HG03175 (cell line): ENCODE measurements at regions not wholly inside any gene's neighbourhood (a gene's known extent, or its start where the extent isn't known, plus 50 kb on each side); places are given as distances from the start of the nearest gene placed in this dataset.
"Not testable (repeated sequence)": the region's sequence is repeated elsewhere in the genome, so short reads cannot be mapped to it uniquely, and the experiment has no call there.

ENCODE experiments used
- ATAC-seq: cut with Tn5 transposase; IDR thresholded peaks from one replicate; pipeline ENCODE4 v1.9.1; 2021; ENCODE audit warnings: mild to moderate bottlenecking, moderate library complexity; ENCODE audit not compliant: unreplicated experiment

- not testable (repeated sequence) for ATAC-seq
Observed at GRCh38 chr3:125791021-125791420, 178.0 kb upstream of the ROPN1B start.

- ATAC-seq: not testable (repeated sequence)
Observed at GRCh38 chr3:125810010-125810409, 159.0 kb upstream of the ROPN1B start.

- ATAC-seq: not testable (repeated sequence)
Observed at GRCh38 chr3:125822175-125822574, 146.8 kb upstream of the ROPN1B start.

- not testable (repeated sequence) for ATAC-seq
Observed at GRCh38 chr3:125831005-125831750, 137.8 kb upstream of the ROPN1B start.

- ATAC-seq: not testable (repeated sequence)
Observed at GRCh38 chr3:125835562-125835961, 133.4 kb upstream of the ROPN1B start.

GRCh38 chr3:125836011-125836551 is 132.9 kb upstream of the ROPN1B start:
- not testable (repeated sequence) for ATAC-seq

- ATAC-seq: not testable (repeated sequence)
Observed at GRCh38 chr3:125836786-125837185, 132.2 kb upstream of the ROPN1B start.

- not testable (repeated sequence) for ATAC-seq
Observed at GRCh38 chr3:125838857-125839256, 130.1 kb upstream of the ROPN1B start.

- not testable (repeated sequence) for ATAC-seq
Observed at GRCh38 chr3:125840465-125840864, 128.5 kb upstream of the ROPN1B start.

GRCh38 chr3:125847966-125848365 is 121.0 kb upstream of the ROPN1B start:
- not testable (repeated sequence) for ATAC-seq

- not testable (repeated sequence) for ATAC-seq
Observed at GRCh38 chr3:125855006-125855405, 114.0 kb upstream of the ROPN1B start.

GRCh38 chr3:125860547-125860946 is 108.4 kb upstream of the ROPN1B start:
- not testable (repeated sequence) for ATAC-seq

GRCh38 chr3:125862841-125863254 is 106.1 kb upstream of the ROPN1B start:
- ATAC-seq: not testable (repeated sequence)

- not testable (repeated sequence) for ATAC-seq
Observed at GRCh38 chr3:125864532-125864931, 104.4 kb upstream of the ROPN1B start.

- ATAC-seq: not testable (repeated sequence)
Observed at GRCh38 chr3:125886006-125886405, 83.0 kb upstream of the ROPN1B start.

- not testable (repeated sequence) for ATAC-seq
Observed at GRCh38 chr3:125899181-125899580, 69.8 kb upstream of the ROPN1B start.

GRCh38 chr3:125901473-125901872 is 67.5 kb upstream of the ROPN1B start:
- not testable (repeated sequence) for ATAC-seq

- ATAC-seq: not testable (repeated sequence)
Observed at GRCh38 chr3:125903780-125904455, 65.1 kb upstream of the ROPN1B start.

GRCh38 chr3:125907279-125907678 is 61.7 kb upstream of the ROPN1B start:
- not testable (repeated sequence) for ATAC-seq

GRCh38 chr3:125910851-125911250 is 58.1 kb upstream of the ROPN1B start:
- not testable (repeated sequence) for ATAC-seq

- ATAC-seq: not testable (repeated sequence)
Observed at GRCh38 chr3:125914608-125915436, 54.2 kb upstream of the ROPN1B start.
